ENCODE measurements at regions not wholly inside any gene's neighbourhood (a gene's known extent, or its start where the extent isn't known, plus 50 kb on each side); places are given as distances from the start of the nearest gene placed in this dataset.

- no peak overlapping the region for H4K91ac ChIP-seq (ENCODE audit: insufficient read depth, low read depth, low read length)
- no peaks in the 10 kb centered on the region for H3K9me3 ChIP-seq (ENCODE audit: control insufficient read depth, insufficient read depth, low read length)
- no peak overlapping the region for H3K18ac ChIP-seq (ENCODE audit: low read depth, low read length)
- no peak overlapping the region for H3K23ac ChIP-seq (ENCODE audit: low read depth, low read length)
- 47% methylated on average over 2 of the region's 3 CpGs; no CpG with 5 or more reads in 1 of the 2 experiments for WGBS, 2 experiments (ENCODE audit: extremely low coverage in 2 of 2, insufficient read length in 1 of 2)
- H3K9ac ChIP-seq (ENCODE audit: low read depth, low read length), result no peak overlapping the region
- intact Hi-C loops (cut with micrococcal nuclease) (no loop called here), dilution Hi-C loops (cut with HindIII; ENCODE audit: low sequenced_read_pairs, unreplicated experiment) (no loop called here), in situ Hi-C loops (cut with MboI; ENCODE audit: low sequenced_read_pairs) (no loop called here)
- H2BK5ac ChIP-seq (ENCODE audit: low read depth, low read length, poor library complexity, severe bottlenecking), result no peak overlapping the region
- H2AK9ac ChIP-seq (replicated peaks; ENCODE audit: low read depth, low read length, poor library complexity), result no peak overlapping the region
- TF ChIP-seq CEBPB (IDR thresholded peaks at IDR 0.05; ENCODE audit: low read depth, low read length), result no peak
- no peak for TF ChIP-seq USF2 (IDR thresholded peaks at IDR 0.05; ENCODE audit: low read depth, low read length)
- no peak for TF ChIP-seq CHD1 (IDR thresholded peaks at IDR 0.05; ENCODE audit: low read depth, low read length)
- no peak for TF ChIP-seq FOS (IDR thresholded peaks at IDR 0.05; ENCODE audit: low read depth, low read length)
- TF ChIP-seq RAD21 (IDR thresholded peaks at IDR 0.05; ENCODE audit: low read length), result no peak
- no peak for TF ChIP-seq MAZ (IDR thresholded peaks at IDR 0.05; ENCODE audit: borderline replicate concordance, low read depth, low read length)
- TF ChIP-seq ELK1 (IDR thresholded peaks at IDR 0.05; ENCODE audit: borderline replicate concordance, low read depth, low read length), result no peak
- no peak for TF ChIP-seq SMC3 (IDR thresholded peaks at IDR 0.05; ENCODE audit: low read depth, low read length)
- TF ChIP-seq MXI1 (IDR thresholded peaks at IDR 0.05; ENCODE audit: borderline replicate concordance, low read depth, low read length), result no peak
- TF ChIP-seq POLR2A (IDR thresholded peaks at IDR 0.05; ENCODE audit: low read depth, low read length), result no peak
- no peaks in the 10 kb centered on the region for H3K27me3 ChIP-seq (ENCODE audit: control insufficient read depth, insufficient read depth, low read length)
- no peaks in the 10 kb centered on the region for H4K20me1 ChIP-seq (ENCODE audit: insufficient read depth, low read length)
- no peak for DNase-seq
- no peak overlapping the region for H3K27ac ChIP-seq (ENCODE audit: insufficient read depth, low read length)
- H3K4me1 ChIP-seq (ENCODE audit: control insufficient read depth, insufficient read depth, low read length), result no peaks in the 10 kb centered on the region
- no peak overlapping the region for H2BK15ac ChIP-seq (ENCODE audit: low read depth, low read length)
- H2BK20ac ChIP-seq (ENCODE audit: low read depth, low read length), result no peak overlapping the region
- H2BK120ac ChIP-seq (ENCODE audit: low read depth, low read length), result no peak overlapping the region
- ATAC-seq (ENCODE audit: low read depth), result no peak
- H3K9me1 ChIP-seq (ENCODE audit: insufficient read depth, low read length), result no peaks in the 10 kb centered on the region
- H3K79me1 ChIP-seq (ENCODE audit: low read depth in 1 of 2, low read length in 2 of 2), result no peaks in the 10 kb centered on the region
- no peak overlapping the region for H3K14ac ChIP-seq (replicated peaks; ENCODE audit: low read depth, low read length)
- no peak overlapping the region for H3K4me2 ChIP-seq (ENCODE audit: low read depth, low read length)
- no peak overlapping the region for H3K56ac ChIP-seq (ENCODE audit: extremely low read depth, insufficient read depth, low read length)
- H3K4me3 ChIP-seq (ENCODE audit: insufficient read depth, low read depth, low read length), result no peak overlapping the region
- no peak overlapping the region for H2AK5ac ChIP-seq (ENCODE audit: low read depth, low read length)
- BruUV-seq (replicated peaks), result no TSS peak
- CTCF ChIA-PET, result no interaction called here
- H3K4ac ChIP-seq (ENCODE audit: low read depth, low read length), result no peak overlapping the region
- POLR2A ChIA-PET (ENCODE audit: unreplicated experiment), result no interaction called here
- H4K5ac ChIP-seq (ENCODE audit: low read depth, low read length), result no peak overlapping the region
- no peak overlapping the region for H2AFZ ChIP-seq (replicated peaks; ENCODE audit: low read length, poor library complexity)
- H4K8ac ChIP-seq (ENCODE audit: low read depth in 2 of 2, low read length in 2 of 2), result no peak overlapping the region
- H3K36me3 ChIP-seq (ENCODE audit: control insufficient read depth, insufficient read depth, low read length), result no peaks in the 10 kb centered on the region
Measured at GRCh38 chr13:33394294-33394932, 108.9 kb upstream of the STARD13 start.

Measured in IMR-90 (cell line).